GM13976 (cell line): ENCODE measurements at regions not wholly inside any gene's neighbourhood (a gene's known extent, or its start where the extent isn't known, plus 50 kb on each side); places are given as distances from the start of the nearest gene placed in this dataset.
A peak's percentile ranks its signal among the peaks of the same experiment; 100 is the strongest.

Experiments
- DNase-seq: peaks from one replicate; pipeline ENCODE4 v3.0.0; 2012; ENCODE audit warnings: low spot score
- CTCF ChIP-seq: IDR thresholded peaks from 2 replicates; pipeline ENCODE4 v1.5.1; 2012; ENCODE audit warnings: borderline replicate concordance, mild to moderate bottlenecking; ENCODE audit not compliant: insufficient read depth; ENCODE audit errors: extremely low read depth, missing control alignments, control extremely low read depth
- in situ Hi-C: fragments of 300-500 bp; cut with MboI; formaldehyde crosslinking; loops from one replicate; pipeline ENCODE4 v1.12.0; 2022; ENCODE audit warnings: low sequenced_read_pairs, mixed read lengths, inconsistent platforms; ENCODE audit not compliant: unreplicated experiment

- in situ Hi-C loops = no loop called here
- no peak for TF ChIP-seq CTCF
- no peak for DNase-seq
Observed at GRCh38 chr2:121955426-121955825, 200.0 kb downstream of the TSN start.

- TF ChIP-seq CTCF = no peak
- in situ Hi-C loops = no loop called here
- DNase-seq = no peak
Observed at GRCh38 chr2:121955872-121956271, 200.4 kb downstream of the TSN start.

GRCh38 chr2:121960251-121960650 is 204.8 kb downstream of the TSN start:
- no peak for TF ChIP-seq CTCF
- in situ Hi-C loops = no loop called here
- DNase-seq = peak; percentile 41

- no peak for DNase-seq
- TF ChIP-seq CTCF = no peak
- in situ Hi-C loops = no loop called here
Observed at GRCh38 chr2:121961761-121962160, 206.3 kb downstream of the TSN start.

- in situ Hi-C loops = no loop called here
- TF ChIP-seq CTCF = no peak
- DNase-seq = no peak
Observed at GRCh38 chr2:121965661-121966060, 210.2 kb downstream of the TSN start.

- in situ Hi-C loops = no loop called here
- no peak for TF ChIP-seq CTCF
- no peak for DNase-seq
Observed at GRCh38 chr2:121966663-121967062, 211.2 kb downstream of the TSN start.

GRCh38 chr2:121969166-121969565 is 213.7 kb downstream of the TSN start:
- no peak for DNase-seq
- in situ Hi-C loops = no loop called here
- TF ChIP-seq CTCF = no peak
